Keratinocyte (primary cell): ENCODE measurements at regions not wholly inside any gene's neighbourhood (a gene's known extent, or its start where the extent isn't known, plus 50 kb on each side); places are given as distances from the start of the nearest gene placed in this dataset.

Source experiments
- EZH2 ChIP-seq: IDR thresholded peaks from one replicate; pipeline ENCODE4 v1.6.1; 2012; ENCODE audit warnings: inconsistent platforms, mild to moderate bottlenecking, low read length, moderate library complexity
- TF ChIP-seq, protein P1 (sequence below), 3 experiments: IDR thresholded peaks in 1 of 3; conservative IDR thresholded peaks in 1 of 3; optimal IDR thresholded peaks in 1 of 3; 2 replicates in 2 of 3; 3 replicates in 1 of 3; pipeline versions ENCODE3 to v1.5.1; 2011; ENCODE audit warnings: low read length in 3 of 3, mild to moderate bottlenecking in 3 of 3, moderate library complexity in 2 of 3, control low read depth in 1 of 3, inconsistent platforms in 1 of 3; ENCODE audit not compliant: insufficient read depth in 2 of 3; ENCODE audit errors: extremely low read depth in 1 of 3

DNA sequence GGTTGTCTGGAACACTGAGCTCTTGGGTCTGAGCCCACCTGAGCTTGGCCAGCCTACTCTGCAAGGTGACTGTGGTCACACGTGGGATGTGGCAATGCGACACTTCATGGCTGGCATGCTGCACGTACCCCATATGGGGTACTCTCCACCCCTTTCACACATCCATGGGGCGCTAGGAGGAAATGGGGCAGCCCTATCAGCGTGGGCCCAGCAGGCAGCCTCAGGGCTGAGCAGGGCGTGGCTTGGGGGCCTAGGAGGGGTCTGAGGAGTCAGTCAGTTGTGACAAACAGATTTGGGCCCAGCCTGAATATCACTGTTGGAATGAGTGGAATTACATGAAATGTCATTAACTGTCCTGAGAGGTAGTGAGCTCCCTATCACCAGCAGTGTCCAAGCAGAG, 82.3 kb upstream of the LINGO1 start:
- TF ChIP-seq, protein P1, sequence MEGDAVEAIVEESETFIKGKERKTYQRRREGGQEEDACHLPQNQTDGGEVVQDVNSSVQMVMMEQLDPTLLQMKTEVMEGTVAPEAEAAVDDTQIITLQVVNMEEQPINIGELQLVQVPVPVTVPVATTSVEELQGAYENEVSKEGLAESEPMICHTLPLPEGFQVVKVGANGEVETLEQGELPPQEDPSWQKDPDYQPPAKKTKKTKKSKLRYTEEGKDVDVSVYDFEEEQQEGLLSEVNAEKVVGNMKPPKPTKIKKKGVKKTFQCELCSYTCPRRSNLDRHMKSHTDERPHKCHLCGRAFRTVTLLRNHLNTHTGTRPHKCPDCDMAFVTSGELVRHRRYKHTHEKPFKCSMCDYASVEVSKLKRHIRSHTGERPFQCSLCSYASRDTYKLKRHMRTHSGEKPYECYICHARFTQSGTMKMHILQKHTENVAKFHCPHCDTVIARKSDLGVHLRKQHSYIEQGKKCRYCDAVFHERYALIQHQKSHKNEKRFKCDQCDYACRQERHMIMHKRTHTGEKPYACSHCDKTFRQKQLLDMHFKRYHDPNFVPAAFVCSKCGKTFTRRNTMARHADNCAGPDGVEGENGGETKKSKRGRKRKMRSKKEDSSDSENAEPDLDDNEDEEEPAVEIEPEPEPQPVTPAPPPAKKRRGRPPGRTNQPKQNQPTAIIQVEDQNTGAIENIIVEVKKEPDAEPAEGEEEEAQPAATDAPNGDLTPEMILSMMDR (optimal IDR thresholded peaks at IDR 0.05 in 1 of 3, IDR thresholded peaks at IDR 0.05 in 1 of 3, conservative IDR thresholded peaks at IDR 0.05 in 1 of 3; ENCODE audit: extremely low read depth in 1 of 3, insufficient read depth in 2 of 3, low read length in 3 of 3) = no peak
- TF ChIP-seq EZH2 = no peak
